HG03196 (cell line): ENCODE measurements at regions not wholly inside any gene's neighbourhood (a gene's known extent, or its start where the extent isn't known, plus 50 kb on each side); places are given as distances from the start of the nearest gene placed in this dataset.
"Not testable (repeated sequence)": the region's sequence is repeated elsewhere in the genome, so short reads cannot be mapped to it uniquely, and the experiment has no call there.

Source experiments
- ATAC-seq: cut with Tn5 transposase; IDR thresholded peaks from one replicate; pipeline ENCODE4 v1.9.1; 2021; ENCODE audit not compliant: unreplicated experiment

- ATAC-seq: no peak
Measured at GRCh38 chr3:16707260-16707659, 102.0 kb upstream of the DAZL start.

- no peak for ATAC-seq
Measured at GRCh38 chr3:16708285-16708684, 103.1 kb upstream of the DAZL start.

GRCh38 chr3:16711691-16712090 is 106.5 kb upstream of the DAZL start:
- not testable (repeated sequence) for ATAC-seq

- ATAC-seq: no peak
Measured at GRCh38 chr3:16715281-16715680, 110.1 kb upstream of the DAZL start.

GRCh38 chr3:16719426-16719825 is 114.2 kb upstream of the DAZL start:
- no peak for ATAC-seq

- no peak for ATAC-seq
Measured at GRCh38 chr3:16720367-16720940, 115.2 kb upstream of the DAZL start.

GRCh38 chr3:16721494-16721893 is 116.3 kb upstream of the DAZL start:
- no peak for ATAC-seq

GRCh38 chr3:16723978-16724377 is 118.8 kb upstream of the DAZL start:
- ATAC-seq: no peak

- no peak for ATAC-seq
Measured at GRCh38 chr3:16724487-16724886, 119.3 kb upstream of the DAZL start.

- ATAC-seq: no peak
Measured at GRCh38 chr3:16725972-16726371, 120.7 kb upstream of the DAZL start.

GRCh38 chr3:16728770-16729745 is 123.8 kb upstream of the DAZL start:
- ATAC-seq: no peak

- no peak for ATAC-seq
Measured at GRCh38 chr3:16738451-16738850, 133.2 kb upstream of the DAZL start.

- no peak for ATAC-seq
Measured at GRCh38 chr3:16739541-16740105, 134.4 kb upstream of the DAZL start.

- ATAC-seq: no peak
Measured at GRCh38 chr3:16740515-16740914, 135.3 kb upstream of the DAZL start.

- ATAC-seq: no peak
Measured at GRCh38 chr3:16741103-16741758, 136.0 kb upstream of the DAZL start.

- ATAC-seq: no peak
Measured at GRCh38 chr3:16741890-16742289, 136.7 kb upstream of the DAZL start.

- ATAC-seq: no peak
Measured at GRCh38 chr3:16743276-16743675, 138.1 kb upstream of the DAZL start.

GRCh38 chr3:16759227-16759903 is 125.4 kb upstream of the PLCL2 start:
- no peak for ATAC-seq

- ATAC-seq: no peak
Measured at GRCh38 chr3:16761571-16761970, 123.2 kb upstream of the PLCL2 start.

- ATAC-seq: no peak
Measured at GRCh38 chr3:16765661-16766060, 119.1 kb upstream of the PLCL2 start.

GRCh38 chr3:16767006-16767405 is 117.7 kb upstream of the PLCL2 start:
- ATAC-seq: no peak
